ENCODE measurements at regions not wholly inside any gene's neighbourhood (a gene's known extent, or its start where the extent isn't known, plus 50 kb on each side); places are given as distances from the start of the nearest gene placed in this dataset.

GRCh38 chr5:23579566-23579965 lies 72.2 kb downstream of the PRDM9 start:
- DNase-seq, result no peak

- no peak for DNase-seq
Observed at GRCh38 chr5:23583081-23583480, 75.7 kb downstream of the PRDM9 start.

DNA sequence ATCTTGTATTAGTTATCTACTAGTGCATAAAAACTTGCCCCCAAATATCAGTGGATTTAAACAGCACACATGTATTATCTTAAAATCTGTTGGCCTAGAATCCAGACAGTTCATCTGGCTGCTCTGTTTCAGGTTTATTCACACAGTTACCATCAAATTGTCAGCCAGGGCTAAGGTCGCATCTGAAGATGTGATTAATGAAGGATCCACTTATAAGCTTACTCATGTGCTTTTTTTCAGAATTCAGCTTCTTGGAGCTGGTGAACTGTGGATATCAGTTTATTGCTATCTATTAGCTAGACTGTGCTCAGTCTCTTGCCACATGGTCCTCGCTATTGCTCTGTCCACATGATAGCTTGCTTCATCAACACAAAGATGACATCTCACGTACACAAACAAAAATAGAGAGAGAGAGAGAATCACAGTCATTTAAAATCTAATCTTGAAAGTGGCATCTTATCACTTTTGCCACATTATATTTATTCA lies 81.5 kb downstream of the PRDM9 start:
- no peak for DNase-seq

- DNase-seq, result no peak
Observed at GRCh38 chr5:23591250-23591649, 83.8 kb downstream of the PRDM9 start.

DNA sequence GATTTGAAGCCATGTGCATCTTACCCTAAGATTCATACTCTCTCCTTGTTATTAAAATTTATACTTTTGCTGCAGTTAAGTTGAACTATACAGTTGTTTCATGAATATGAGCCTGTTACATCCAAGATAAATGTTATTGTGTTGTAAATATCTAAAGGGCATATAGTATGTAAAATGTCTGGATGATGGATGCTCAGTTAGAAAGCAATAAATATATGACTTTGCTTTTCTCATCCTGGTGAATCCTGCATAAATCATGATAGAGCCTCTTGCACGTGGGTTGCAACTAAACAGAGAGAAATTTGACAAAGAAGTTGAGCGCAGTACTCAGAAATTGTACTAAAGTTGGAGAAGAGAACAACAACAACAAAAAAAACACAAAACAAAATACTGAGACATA lies 99.5 kb downstream of the PRDM9 start:
- DNase-seq, result no peak

GRCh38 chr5:23612701-23613100 lies 105.3 kb downstream of the PRDM9 start:
- no peak for DNase-seq

GRCh38 chr5:23613566-23613965 lies 106.2 kb downstream of the PRDM9 start:
- DNase-seq, result no peak

DNA sequence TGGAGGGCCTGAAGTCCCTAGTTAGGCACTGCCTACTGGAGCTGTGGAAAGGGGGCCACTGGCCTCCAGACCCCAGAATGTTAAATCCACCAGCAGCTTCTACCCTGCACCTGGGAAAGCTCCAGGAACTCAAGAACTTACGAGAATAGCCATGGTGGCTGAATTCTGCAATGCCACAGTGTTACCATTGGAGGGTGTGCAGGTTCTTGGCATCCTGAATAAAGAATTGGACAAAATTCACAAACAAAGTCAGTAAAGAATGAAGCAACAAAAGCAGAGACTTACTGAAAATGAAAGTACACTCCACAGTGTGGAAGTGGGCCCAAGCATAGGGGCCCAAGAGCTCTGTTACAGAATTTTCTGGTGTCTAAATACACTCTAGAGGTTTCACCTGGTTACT lies 107.0 kb downstream of the PRDM9 start:
- no peak for DNase-seq

- DNase-seq, result no peak
Observed at GRCh38 chr5:23626961-23627360, 119.6 kb downstream of the PRDM9 start.

DNA sequence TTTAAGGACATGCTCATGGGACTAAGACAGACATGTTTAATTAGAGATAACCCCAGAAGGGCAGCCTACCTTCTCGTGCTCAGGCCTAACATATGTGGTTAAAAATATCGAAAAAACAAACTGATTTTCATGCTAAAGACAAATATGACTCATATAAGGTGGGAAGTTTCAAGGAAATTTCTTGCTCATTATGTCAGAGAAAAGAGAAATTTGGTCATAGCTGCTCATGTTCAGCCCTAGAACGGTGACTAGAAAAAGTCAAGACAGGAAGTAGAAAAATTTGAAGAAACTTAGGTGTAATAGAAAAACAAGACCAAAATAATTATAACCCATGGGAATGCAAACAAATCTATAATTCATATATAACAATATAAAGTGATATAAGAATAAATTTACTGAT lies 120.6 kb downstream of the PRDM9 start:
- DNase-seq, result no peak

- no peak for DNase-seq
Observed at GRCh38 chr5:23629396-23629795, 122.0 kb downstream of the PRDM9 start.

DNA sequence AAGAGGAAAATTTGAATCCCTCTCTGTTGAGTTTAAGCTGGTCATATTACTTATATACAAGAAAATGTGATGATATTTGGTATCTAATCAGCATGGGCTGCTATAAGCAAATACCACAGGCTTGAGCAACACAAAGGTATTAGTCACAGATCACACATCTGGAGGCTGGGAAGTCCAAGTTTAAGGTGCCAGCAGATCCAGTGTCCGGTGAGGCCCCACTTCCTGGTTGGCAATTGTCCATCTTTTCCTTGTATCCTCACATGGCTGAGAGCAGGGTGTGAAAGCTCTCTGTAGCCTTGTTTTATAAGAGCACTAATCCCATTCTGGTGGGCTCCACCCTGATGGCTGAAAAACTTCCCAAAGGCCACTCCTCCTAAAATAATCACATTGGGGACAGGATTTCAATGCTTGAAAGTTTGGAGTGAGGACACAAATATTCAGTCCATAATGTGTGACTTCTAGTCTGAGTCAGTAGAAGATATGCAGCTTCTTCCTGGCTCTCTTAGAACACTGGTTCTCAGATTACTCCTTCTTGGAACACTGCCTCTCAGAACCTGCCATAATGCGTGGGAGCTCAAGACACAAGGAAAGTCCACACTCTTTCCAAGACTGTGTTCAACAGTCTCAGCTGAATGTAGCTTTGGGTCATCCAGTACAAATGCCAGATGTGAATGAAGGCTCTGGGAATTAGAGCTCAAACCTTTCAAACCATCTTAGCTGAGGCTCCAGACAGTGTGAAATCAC lies 124.1 kb downstream of the PRDM9 start:
- no peak for DNase-seq

DNA sequence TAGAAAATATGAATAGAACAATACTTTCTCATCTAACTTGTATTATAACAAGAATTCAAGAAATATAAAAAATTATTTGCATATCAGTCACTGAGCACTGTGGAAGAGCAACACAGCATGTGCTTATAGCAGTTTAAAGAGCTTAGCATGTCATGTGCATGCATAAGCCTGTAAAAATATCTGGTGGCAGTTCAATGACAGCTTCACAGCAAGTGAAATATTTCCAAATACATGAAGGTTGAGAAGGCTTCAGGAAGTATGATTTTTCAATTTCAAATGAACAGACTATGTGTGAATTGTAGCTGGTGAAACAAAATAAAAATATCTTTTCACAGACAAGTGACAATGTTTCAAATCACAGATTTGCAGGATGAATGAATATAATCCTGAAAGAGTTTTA lies 128.5 kb downstream of the PRDM9 start:
- DNase-seq, result no peak

DNA sequence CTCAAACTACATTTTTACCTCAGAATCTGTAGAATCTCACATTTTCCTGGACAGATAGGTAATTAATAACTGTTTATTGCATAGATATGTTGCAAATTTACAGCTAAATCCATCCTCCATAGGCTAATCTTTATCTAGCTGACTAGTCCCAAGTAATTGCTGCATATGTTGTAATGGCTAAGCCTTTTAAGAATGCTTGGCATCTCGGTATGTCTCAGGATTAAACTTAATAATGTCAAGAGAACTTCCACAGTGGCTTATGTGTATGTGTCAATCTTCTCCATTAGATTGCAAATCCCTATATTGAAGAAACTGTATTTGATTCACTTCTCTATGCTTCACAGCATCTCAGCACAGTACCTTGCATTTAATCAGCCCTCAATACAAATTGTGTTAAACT lies 131.9 kb downstream of the PRDM9 start:
- DNase-seq, result no peak

GRCh38 chr5:23648656-23649055 lies 141.2 kb downstream of the PRDM9 start:
- DNase-seq, result no peak

- no peak for DNase-seq
Observed at GRCh38 chr5:23649594-23649993, 142.2 kb downstream of the PRDM9 start.

DNA sequence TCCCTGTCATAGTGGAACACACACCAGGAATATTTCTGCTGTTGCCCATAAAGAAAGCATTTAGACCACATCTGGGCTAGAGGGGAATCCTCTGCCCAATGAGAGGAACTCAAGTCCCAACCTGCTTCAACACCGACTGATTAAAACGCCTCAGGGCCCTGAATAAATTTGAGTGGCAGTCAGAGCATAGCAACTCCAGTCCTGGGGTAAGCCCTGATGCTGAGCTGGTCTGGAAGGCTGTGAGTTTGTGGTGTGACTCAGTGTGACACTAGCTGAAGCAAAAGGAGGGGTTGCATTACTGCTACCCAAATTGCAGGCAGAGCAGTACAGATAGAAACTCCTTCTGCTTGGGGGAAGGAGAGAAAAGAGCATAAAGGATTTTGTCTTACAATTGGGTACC lies 148.3 kb downstream of the PRDM9 start:
- DNase-seq, result no peak

DNA sequence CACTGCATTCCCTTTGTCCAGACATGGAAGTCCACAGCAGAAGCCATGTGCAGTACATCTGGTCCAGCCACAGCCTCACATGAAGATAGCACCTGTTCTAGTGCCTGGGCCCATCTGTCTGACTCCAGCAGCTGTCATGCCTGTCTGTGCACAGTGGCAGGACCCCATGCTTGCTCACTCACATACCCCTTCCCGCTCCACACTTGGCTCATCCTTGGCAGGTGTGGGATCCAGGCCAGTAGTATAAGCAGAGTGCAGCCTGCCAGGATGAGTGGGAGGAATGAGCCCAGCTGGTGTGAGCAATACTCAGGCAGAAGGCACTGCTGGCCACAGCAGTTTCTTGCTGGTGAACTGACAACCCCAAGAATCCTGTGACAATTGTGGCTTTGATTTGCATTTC lies 168.0 kb downstream of the PRDM9 start:
- no peak for DNase-seq

DNA sequence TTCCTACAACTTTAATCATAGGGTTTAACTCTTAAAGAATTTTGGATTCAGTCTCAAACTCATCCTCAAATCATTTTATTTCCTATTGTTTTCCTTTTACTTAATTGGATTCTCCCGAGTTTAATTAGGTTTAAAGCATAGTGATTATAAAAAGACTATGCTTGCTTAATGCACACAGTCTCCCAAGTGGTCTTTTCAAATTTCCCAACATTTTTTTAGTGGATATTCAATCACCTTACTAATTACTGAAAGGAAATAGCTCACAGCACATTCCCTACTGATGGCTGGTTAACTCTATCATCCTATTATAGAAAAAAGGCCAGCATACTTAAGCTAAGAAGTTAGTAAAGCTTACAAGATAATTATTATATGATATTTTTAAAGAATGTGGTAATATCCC lies 170.6 kb downstream of the PRDM9 start:
- DNase-seq, result no peak

- no peak for DNase-seq
Observed at GRCh38 chr5:23684103-23684502, 176.7 kb downstream of the PRDM9 start.

GRCh38 chr5:23703940-23704855 lies 196.8 kb downstream of the PRDM9 start:
- DNase-seq, result no peak

DNA sequence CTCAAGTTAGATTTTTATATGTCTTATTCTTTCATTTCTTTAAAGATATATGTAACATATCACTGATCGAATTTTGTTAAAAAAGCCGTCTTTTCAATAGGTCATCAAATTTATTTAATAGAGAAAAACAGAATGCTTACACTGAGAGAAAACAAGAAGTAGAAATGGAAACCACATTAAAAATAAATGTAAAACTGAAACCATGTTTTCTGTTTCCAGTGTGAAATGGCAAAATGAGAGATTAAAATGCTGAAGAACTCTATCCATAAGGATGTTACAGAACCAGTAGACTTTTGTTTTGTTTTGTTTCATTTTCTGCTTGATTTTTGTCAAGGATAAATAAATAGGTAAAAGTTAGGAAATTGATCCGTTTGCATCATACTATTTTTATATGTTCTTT lies 210.1 kb downstream of the PRDM9 start:
- DNase-seq, result no peak

DNA sequence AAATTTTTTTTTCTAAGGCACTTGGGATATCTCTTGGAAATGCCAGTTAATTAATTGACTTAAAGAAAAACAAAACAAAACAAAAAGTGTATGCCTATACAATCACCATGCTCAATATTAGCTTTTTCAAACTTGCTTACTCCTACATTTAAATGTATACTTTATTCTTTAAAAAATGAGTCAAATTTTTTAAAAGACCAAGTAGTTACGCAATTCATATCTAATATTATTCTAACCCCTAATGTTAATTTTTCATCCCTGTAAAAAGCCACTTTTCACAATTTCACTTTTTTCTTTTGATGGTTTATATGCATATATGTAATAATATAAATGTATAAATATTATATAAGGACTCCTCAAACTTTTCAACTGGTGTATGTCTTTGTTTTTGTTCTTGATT lies 211.2 kb downstream of the PRDM9 start:
- DNase-seq, result no peak

- no peak for DNase-seq
Observed at GRCh38 chr5:23721336-23721735, 213.9 kb downstream of the PRDM9 start.

Measured in stimulated activated CD4-positive, alpha-beta T cell treated with anti-CD3 and anti-CD28 coated beads, Interleukin-1b, Interleukin-23, amount 100 ng/mL, for 48 hours (primary cell).